Esophagus mucosa (tissue), 1 donor: ENCODE measurements at regions not wholly inside any gene's neighbourhood (a gene's known extent, or its start where the extent isn't known, plus 50 kb on each side); places are given as distances from the start of the nearest gene placed in this dataset.
"Not testable (repeated sequence)": the region's sequence is repeated elsewhere in the genome, so short reads cannot be mapped to it uniquely, and the experiment has no call there.

Experiments
- ATAC-seq: fragments of 200-7000 bp; cut with Tn5 transposase; one replicate; pipeline ENCODE4 v1.9.1; 2020
- donor health status: DM: yes; HTN: yes; CAD: no.

DNA sequence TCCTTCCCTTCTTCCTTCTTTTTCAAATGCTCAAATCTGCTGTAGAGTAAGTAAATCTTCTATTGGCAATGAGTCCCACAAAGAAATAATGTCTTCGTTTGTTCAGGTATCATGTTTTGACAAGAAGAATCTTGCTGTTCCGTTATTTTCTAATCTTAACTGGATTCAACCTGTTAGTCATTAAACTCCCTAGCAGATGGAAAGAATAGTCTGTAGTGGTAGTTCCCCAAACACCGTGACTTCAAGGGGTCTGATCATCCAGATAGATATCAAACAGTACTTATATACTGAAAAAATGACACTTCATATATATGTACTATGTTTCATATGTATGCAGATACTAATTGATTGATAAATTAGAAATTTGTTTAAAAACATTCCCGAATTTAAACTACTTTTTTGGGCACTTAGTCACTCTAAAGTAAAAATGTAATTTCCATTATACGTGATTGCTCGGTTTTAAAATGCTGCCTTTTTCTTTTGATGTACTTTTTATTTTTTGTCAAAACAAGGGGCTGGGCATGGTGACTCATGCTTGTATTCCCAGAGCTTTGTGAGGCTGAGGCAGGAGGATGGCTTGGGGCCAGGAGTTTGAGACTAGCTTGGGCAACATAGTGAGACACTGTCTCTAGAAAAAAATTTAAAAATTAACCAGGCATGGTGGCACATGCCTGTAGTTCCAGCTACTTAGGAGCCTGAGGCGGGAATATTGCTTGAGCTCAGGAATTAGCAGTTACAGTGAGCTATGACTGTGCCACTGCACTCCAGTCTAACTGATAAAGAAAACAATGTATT lies 335.7 kb upstream of the SNX7 start:
- ATAC-seq, result peak; percentile 84

DNA sequence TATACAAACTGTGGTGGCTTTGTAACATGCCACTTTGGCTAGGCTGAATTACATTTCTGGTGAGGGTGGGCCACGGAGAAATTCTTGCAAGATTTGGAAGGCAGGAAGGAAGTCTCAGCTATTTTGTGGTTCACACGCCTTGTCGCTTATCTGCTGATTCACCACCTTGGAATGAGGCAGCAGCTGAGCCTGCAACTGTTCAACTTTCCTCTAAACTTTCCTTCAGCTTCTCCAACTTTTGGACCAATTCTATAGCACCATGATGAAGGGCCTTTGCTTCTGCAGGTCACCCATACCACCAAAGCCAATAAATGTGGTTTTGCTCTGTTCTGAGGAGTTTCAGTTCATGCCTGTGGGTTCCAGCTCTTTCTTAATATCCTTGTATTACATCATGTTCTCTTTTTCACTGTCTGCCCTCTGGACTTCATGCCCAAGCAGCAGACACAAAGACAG lies 337.6 kb upstream of the SNX7 start:
- peak; percentile 61 for ATAC-seq

DNA sequence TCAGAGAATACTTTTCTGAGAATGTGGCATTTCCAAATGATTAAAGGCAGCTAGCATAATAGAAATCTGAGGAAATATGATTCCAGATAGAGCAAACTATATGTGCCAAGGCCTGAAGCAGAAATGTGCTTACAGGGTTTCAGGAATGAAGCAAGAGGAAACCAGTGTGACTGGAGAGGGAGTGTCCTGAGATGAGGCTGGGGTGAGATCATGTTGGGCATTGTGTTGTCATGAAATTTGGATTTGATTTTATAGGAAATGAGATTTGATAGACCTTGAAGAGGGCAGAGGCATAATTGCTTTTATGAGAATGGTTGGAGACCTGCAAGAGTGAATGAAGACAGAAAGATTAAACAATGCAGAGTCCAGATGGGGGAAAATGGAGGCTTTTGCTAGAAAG lies 338.1 kb upstream of the SNX7 start:
- peak; percentile 93 for ATAC-seq

DNA sequence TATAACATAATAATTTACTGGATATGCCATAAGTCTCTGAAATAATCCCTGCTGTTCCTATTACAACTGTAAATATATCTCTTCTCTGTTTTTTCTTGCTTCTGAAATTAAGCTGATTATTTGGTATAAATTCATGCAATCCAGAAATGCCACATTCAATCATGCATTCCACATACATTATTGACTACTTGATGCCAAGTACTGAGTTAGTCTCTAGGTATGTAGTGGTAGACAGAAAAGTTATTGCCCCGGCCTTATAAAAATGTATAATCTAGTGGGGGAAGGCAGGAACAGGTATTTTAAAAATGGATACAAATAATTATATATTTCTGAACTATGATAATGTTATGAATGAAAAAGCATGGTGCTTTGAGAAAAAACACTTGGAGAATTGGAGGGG lies 338.6 kb upstream of the SNX7 start:
- ATAC-seq, result no peak

DNA sequence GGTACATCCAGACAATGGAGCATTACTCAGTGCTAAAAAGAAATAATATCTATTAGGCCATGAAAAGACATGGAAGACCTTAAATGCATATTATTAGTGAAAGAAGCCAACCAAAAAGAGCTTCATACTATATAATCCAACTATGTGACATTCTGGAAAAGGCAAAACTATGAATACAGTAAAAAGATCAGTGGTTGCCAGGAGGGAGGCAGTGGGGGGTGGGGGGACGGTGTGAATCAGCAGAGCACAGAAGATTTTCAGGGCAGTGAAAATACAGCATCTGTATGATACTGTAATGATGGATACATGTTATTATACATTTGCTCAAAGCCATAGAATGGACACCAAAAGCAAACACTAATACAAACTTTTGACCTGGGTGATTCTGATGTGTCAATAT lies 339.4 kb upstream of the SNX7 start:
- no peak for ATAC-seq

DNA sequence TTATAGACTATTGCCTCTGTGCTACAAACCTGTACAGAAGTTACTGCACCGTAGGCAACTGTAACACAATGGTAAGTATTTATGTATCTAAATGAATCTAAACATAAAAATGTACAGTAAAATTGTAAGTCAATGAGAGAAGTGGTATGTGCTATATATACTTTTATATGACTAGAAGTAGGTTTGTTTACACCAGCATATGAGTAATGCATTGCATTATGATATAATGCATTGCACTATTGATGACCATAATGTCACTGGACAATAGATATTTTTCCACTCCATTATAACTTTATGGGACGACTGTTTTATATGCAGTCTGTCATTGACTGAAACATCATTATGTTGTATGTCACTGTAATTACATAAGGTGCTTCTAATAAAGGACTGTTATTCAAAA lies 340.3 kb upstream of the SNX7 start:
- ATAC-seq, result no peak

DNA sequence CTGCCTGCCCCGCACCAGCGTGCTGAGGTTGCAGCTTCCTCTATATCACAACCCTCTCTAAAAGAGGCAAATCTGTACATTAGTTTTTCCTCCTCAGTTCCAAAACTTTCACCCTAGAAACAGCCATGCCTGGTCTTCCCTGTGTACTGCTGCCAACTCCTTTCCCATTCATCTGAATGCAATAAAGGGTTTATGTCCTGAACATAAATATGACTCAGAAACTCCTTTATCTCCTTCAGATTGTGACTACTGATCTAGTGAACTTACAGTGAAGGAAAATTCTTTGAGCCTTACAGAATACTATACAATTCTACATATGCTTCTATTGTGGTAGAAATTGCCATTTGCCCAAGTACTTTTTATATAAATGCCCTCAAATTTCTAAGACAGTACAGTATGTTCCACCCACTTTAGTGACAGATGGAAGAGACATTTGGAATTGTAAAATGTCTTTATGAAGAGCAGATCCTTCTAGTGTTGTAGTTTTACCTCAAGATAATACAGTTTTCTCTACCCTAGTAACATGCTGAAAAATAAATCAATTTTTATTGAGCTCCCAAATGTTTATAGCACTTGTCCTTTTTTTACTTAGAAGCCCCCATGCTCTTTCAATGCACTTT lies 345.1 kb upstream of the SNX7 start:
- ATAC-seq, result no peak

DNA sequence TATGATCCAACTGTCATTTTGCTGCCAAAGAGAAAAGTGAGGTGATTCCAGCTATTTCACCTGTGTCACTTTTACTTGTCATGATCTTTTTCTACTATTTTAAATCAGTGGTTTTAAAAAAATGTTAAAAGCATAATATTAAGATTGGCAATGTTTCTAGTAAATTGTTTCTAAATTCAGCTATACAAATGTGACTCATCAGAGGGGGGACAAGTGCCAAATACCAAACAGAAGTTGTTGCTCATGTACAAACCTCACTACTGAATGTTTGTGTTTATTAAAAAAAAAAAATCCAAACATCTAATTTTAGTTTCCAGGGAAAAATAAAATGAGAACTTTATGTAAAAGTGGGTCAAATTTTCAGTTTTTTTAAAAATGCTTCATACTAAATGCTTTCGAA lies 346.2 kb upstream of the SNX7 start:
- ATAC-seq, result no peak

DNA sequence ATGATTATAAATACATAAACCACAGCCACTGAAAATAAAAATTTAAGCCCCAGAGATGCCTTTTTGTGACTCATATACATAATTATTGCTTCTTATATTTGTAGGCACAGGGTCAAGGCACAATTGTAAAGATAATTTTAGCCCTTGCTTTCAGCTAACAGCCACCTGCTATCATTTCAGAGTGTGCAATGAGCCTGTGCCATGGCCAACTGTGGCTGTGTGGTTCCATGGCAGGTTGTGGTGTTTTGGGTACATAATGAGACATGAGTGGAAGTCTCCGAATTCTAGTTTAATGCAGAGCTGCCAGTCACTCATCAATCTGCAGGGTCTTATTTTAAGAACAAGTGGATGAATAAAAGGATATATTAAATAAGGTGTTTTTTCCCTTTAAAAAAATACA lies 346.9 kb upstream of the SNX7 start:
- ATAC-seq, result no peak

DNA sequence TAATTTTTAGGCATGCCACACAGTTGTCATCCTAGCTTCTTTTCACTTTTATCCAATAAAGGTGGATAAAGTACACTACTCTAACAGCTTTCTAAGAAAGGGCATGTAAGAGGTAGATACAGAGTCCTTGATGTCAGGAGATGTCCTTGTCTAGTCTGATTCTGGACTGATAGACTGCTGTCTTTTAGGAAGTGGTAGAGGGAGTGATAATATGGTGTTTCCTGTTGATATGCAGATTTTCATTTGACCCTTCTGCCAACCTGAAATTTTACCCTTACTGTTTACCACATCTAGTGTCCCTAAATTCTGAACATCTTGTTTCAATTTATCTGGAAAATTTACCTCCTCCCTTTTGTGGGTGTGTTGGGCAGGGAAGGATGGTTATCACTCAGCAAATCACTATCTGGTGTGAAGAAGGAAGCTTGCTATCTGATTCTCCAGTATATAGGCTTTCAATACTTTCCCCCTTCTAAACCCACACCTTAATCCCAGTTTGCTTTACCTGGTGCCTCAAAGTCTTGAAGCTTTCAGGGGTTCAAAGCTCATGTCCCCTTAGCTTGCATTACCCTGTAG lies 354.9 kb upstream of the SNX7 start:
- no peak for ATAC-seq

DNA sequence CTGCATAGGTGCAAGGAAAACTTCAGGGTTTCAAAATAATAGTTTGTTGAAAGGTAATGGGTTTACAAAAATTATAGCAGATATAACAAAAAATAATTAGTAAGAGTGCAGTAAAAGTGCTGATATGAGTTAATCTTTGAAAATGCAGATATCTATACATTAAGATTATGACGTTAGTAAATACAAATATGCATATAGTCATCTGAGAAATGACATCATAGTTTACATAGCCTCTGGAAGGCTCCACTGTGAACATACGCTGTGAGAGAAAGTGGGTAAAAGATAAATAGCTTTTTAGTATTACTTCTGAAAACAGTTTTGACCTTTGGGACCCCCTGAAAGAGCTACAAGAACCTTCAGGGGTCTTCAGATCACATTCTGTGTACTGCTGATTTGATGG lies 356.2 kb upstream of the SNX7 start:
- ATAC-seq, result no peak

DNA sequence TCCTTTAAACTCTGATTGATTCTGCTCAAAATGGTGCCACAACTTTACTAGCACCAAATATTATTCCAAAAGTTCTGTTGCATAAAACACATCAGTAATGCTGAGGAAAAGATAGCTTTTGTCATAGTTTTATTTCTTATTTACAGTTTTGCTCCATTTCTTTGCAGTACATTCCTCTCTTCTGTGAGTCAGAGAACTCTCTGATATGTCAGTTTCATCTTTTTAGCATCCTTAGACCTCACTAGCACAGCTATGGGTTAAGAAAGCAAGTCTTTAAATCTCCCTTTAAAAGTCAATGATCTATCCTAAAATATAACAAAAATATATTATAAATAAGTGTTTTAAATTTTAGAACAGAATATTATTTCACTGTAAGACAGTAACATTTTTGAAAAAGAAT lies 356.6 kb upstream of the SNX7 start:
- no peak for ATAC-seq

DNA sequence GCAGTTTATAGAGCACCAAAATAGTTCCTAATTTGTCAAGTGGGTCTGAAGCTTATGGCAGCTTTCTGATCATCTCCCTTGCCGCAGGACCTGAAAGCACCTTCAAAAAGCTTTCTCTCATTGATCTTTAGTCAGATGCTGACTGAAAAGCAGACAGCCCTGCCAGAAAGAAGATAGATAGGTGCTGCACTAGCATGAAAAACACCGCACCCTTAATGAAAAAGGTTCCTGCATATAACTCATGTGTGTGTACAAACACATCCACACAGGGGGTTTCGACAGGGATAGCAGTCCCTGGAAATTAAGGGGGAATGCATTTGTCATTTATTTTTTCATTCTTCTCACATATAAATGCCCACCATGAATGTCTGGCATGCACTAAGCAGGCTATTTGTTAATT lies 361.7 kb upstream of the SNX7 start:
- no peak for ATAC-seq

DNA sequence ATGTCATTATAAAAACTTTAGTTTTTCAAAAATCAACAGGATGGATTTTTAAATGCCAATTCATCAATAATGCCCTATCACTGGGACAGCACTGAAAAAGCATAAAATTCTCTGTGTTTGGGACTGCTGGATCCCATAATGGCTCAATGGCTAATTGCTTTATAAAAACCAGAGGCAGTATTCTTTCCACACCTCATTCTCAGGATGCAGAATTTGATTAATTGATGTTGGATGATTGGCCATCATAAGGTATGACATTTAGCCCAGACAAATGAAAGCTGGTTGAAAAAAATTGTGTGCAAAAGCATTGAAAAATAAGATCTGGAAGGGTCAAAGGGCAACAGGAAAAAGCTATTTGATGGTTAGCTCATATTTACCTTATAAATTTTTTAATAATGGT lies 362.2 kb upstream of the SNX7 start:
- no peak for ATAC-seq

DNA sequence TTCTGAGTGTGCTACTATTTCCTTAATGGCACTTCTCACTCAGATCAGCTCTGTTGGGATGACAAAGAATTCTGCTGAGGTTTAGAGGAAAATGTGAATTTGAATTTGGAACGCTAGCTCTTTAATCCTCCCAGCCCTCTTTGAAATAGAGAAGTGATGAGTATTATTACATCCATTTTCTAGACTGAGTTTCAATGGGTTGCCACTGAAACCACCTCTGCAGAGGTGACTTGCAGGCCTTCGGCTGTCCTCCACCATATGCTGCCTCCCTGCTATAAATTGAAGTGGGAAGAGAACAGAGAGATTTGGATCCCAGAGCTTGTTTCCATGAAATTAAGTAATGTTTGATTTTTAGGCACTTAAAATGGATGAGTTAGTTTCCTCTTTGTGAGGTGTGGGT lies 363.2 kb upstream of the SNX7 start:
- ATAC-seq, result no peak

DNA sequence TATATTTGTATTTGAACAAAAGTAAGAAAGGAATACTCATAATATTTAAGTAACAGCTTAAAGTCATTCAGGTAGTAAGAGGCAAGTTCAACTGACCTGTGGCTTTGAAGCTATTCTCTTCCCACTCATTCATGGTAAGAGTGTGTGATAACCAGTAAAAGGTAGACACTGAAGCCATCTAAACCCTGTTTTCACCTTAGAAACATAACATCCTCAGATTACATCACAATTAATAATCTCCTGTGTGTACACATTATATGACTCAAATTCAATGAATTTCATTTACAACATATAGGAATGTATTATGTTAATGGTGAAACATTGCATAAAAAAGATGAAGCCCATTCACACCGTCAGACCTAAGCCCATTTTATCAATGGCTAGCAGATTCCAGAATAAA lies 364.8 kb upstream of the SNX7 start:
- no peak for ATAC-seq

DNA sequence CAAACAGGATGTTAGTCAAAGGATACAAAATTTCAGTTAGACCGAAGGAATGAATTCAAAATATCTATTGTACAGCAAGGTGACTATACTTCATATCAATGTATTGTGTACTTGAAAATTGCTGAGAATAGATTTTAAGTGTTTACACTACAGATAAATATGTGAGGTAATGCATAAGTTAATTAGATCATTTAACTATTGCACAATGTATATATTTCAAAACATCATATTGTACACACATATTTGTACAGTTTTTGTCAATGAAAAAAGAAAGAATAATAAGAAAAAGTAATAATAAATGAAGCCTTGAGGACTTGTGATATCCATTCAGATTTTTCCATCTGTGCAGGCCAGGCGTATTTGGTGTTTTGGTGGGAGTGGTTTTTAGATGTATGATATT lies 367.4 kb upstream of the SNX7 start:
- no peak for ATAC-seq

DNA sequence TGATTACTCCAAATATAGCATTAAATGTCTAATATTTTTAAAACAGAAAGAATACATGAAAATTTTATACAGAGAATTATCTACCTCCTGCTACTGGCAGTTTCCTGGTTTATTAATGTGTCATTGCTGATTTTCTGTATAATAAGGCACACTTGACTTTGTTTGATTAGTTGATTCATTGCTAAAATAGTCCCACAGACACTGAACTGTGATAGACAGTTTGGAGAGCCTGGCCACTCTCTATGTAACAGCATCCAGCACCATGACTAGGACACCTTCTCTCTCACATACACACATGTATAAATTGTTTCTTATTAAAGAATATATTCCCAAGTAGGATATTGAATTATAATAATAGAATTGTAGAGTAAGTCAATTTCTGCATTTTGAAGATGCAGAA lies 368.5 kb upstream of the SNX7 start:
- no peak for ATAC-seq

DNA sequence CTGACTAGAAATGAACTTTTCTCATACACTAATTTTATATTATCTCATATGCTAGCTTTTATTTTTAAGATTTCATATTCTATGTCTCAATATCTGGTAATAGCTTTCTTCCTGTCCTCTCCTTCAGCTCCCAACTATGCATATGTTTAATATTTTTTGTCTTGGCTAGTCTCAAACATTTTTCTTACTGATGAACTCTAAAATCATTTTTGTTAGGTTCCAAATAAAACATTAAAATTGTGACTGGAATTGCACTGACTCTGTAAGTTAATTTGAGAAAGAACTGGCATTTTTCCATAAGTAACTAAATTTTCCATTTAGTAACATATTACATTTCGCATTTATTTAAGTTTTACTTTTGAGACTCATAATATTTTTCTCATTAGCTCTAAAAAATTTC lies 368.5 kb upstream of the DPYD start:
- no peak for ATAC-seq

DNA sequence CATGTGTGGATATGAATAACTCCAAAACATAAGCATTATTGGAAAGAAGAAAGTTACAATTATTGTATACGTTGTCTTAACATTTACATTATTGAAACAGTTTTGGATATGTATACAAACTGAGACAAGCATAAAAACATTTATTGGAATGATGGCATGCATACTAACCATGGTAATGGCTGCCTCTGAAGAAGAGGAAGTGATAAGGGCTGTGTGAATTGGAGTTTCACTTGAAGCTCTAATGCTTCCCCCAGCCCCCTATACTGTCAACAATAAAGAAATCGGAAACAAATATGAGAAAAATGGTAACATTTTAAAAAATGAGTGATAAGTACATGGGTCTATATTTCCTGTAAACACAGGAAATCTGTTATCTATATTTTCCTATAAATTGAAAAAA lies 367.7 kb upstream of the DPYD start:
- no peak for ATAC-seq

DNA sequence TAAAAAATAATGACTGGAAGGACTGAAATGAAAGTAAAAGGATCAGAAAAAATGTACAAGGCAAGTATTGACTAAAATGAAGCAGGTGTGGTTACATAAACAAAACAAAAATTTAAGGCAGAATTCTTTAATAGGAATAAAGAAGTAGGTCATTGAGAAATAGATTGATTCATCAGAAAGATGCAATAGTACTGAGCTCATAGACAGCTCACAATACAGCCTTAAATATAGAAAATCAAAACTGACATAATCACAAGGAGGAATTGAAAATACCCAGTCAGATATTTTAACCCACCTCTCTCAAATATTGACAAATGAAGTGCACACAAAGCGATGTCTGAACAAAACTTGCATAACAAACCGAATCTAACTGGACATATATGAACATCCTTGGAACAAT lies 366.8 kb upstream of the DPYD start:
- ATAC-seq, result no peak

DNA sequence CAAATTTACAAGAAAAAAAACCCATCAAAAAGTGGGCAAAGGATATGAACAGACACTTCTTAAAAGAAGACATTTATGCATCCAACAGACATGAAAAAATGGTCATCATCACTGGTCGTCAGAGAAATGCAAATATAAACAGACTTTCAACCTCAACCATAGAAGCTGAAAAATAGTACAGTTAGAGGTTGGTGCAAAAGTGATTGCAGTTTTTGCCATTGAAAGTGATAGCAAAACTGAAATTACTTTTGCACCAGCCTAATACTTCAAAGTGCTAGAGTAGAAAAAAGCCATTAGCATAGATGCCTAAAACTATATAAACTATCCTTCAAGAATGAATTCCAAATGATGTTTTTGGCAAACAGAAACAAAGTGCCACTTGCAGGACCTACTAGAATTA lies 365.8 kb upstream of the DPYD start:
- no peak for ATAC-seq

DNA sequence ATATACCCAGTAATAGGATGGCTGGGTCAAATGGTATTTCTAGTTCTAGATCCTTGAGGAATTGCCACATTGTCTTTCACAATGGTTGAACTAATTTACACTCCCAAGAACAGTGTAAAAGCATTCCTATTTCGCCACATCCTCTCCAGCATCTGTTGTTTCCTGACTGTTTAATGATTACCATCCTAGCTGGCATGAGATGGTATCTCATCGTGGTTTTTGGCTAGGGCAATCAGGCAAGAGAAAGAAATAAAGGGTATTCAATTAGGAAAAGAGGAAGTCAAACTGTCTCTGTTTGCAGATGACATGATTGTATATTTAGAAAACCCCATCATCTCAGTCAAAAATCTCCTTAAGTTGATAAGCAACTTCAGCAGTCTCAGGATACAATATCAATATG lies 364.5 kb upstream of the DPYD start:
- not testable (repeated sequence) for ATAC-seq

DNA sequence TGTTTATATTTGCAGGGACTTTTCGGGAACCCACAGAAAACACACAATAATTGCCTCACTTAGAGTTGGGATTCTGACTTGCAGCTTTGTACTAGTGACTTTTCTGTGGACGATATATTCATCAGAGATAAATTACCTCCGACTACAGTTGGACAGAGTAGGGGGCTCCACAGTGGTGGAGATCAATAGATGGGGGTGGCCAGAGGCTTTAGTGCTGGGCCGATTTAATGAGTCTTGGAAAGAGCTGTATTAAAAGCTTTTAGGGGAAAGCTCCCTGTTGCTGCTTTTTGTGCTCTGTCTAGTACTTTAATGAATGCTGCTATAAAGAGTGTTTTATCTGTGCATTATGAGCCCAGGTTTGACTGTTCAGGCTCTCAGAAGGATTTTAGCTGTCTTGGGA lies 359.2 kb upstream of the DPYD start:
- no peak for ATAC-seq
